ENCODE measurements at regions not wholly inside any gene's neighbourhood (a gene's known extent, or its start where the extent isn't known, plus 50 kb on each side); places are given as distances from the start of the nearest gene placed in this dataset.

DNA sequence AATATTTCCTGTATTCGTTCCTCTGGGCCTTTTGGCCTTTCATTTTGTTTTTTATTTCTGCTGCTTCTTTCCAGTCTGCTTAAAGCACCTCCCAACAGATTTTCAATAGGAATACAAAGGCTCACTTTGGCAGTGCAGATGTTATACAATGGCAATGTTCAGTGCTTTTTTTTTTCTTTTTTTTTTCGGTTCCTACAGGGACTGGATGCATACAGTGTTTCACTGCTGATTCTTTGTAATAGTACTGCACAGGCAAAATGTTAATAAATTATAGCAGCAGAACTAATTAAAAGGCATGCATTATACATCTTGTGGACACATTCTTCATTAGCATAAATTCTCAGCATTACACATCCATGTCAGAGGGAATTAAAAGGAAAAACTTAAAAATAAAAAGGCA lies 356.6 kb upstream of the C9orf72 start:
- Mint-ChIP-seq H3K27ac (no peak overlapping the region), H3K4me3 (no peak overlapping the region), H3K4me1 (peaks cover 13% of the 10 kb centered on the region), H3K27me3 (ENCODE audit: insufficient read depth, low read depth) (no peaks in the 10 kb centered on the region), H3K36me3 (no peaks in the 10 kb centered on the region), H3K9me3 (no peaks in the 10 kb centered on the region)
- Histone ChIP-seq H3K79me2 (ENCODE audit: low read depth) (no peaks in the 10 kb centered on the region), H3K27me3 (no peaks in the 10 kb centered on the region), H2AFZ (replicated peaks) (no peak overlapping the region), H3K9me3 (ENCODE audit: low read depth) (no peaks in the 10 kb centered on the region), H3K9ac (no peak overlapping the region), H3K36me3 (no peaks in the 10 kb centered on the region), H3K4me2 (no peak overlapping the region), H3K27ac (no peak overlapping the region), H3F3A (ENCODE audit: low read depth) (no peaks in the 10 kb centered on the region), H3K4me1 (peaks cover 9% of the 10 kb centered on the region), H4K20me1 (ENCODE audit: low read depth) (no peaks in the 10 kb centered on the region), H3K4me3 (no peak overlapping the region)
- TF ChIP-seq, protein P1, sequence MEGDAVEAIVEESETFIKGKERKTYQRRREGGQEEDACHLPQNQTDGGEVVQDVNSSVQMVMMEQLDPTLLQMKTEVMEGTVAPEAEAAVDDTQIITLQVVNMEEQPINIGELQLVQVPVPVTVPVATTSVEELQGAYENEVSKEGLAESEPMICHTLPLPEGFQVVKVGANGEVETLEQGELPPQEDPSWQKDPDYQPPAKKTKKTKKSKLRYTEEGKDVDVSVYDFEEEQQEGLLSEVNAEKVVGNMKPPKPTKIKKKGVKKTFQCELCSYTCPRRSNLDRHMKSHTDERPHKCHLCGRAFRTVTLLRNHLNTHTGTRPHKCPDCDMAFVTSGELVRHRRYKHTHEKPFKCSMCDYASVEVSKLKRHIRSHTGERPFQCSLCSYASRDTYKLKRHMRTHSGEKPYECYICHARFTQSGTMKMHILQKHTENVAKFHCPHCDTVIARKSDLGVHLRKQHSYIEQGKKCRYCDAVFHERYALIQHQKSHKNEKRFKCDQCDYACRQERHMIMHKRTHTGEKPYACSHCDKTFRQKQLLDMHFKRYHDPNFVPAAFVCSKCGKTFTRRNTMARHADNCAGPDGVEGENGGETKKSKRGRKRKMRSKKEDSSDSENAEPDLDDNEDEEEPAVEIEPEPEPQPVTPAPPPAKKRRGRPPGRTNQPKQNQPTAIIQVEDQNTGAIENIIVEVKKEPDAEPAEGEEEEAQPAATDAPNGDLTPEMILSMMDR (IDR thresholded peaks at IDR 0.05) = no peak
- TF ChIP-seq EZH2phosphoT487 (IDR thresholded peaks at IDR 0.05) (no peak), EZH2 (IDR thresholded peaks at IDR 0.05) (no peak)
- no peak for DNase-seq (ENCODE audit: low spot score)

DNA sequence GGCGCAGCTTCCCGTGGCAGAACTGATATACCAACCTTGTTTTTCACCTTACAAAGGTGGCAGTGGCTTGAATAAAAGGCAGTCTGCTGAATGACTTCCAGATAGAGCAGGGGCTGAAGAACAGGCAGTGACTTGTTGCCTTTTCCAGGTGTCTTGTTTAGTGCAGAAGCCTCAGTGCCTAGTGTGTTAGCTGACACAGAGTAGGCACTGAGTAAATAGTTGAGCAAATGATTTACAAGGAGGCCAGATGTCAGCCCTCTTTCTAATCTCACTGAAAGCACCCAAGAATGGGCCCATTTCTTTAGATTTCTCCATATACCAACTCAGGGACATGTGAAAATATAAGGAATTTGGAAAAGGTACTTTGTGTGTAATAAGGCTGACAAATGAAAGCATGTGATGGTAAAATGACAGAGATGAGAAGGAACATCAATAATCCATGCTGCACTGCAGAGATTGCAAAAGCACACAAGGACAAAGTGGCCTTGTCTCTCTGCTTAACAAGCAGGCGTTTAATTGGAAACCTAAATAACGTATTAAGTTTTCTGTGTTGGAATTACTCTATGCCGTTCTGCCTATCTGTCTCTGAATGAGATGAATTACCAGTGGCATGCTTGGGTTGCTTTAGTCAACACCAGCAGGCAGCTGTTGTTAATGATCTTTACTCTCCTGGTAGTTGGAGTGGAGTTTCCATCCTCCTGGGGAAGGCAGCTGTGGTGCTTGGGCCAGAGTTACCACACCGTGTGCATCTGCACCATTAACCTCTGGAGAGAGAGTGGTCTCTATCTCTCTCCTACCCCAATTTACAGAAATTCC lies 360.1 kb upstream of the C9orf72 start:
- no peak overlapping the region for H3K4me2 ChIP-seq
- Mint-ChIP-seq H3K4me3 (no peak overlapping the region), H3K4me1 (peaks cover 10% of the 10 kb centered on the region), H3K27ac (no peak overlapping the region), H3K27me3 (ENCODE audit: insufficient read depth, low read depth) (no peaks in the 10 kb centered on the region), H3K9me3 (no peaks in the 10 kb centered on the region), H3K36me3 (no peaks in the 10 kb centered on the region)
- no peak for TF ChIP-seq EZH2 (IDR thresholded peaks at IDR 0.05)
- TF ChIP-seq EZH2phosphoT487 (IDR thresholded peaks at IDR 0.05) = no peak
- TF ChIP-seq, protein P1 (IDR thresholded peaks at IDR 0.05) = no peak
- H3K9ac ChIP-seq = no peak overlapping the region
- H3F3A ChIP-seq (ENCODE audit: low read depth) = no peaks in the 10 kb centered on the region
- no peak overlapping the region for H3K4me3 ChIP-seq
- H4K20me1 ChIP-seq (ENCODE audit: low read depth) = no peaks in the 10 kb centered on the region
- peak overlapping the region; percentile 14 for H2AFZ ChIP-seq (replicated peaks)
- no peaks in the 10 kb centered on the region for H3K36me3 ChIP-seq
- peak; percentile 15 for DNase-seq (ENCODE audit: low spot score)
- H3K4me1 ChIP-seq = peaks cover 9% of the 10 kb centered on the region
- no peaks in the 10 kb centered on the region for H3K79me2 ChIP-seq (ENCODE audit: low read depth)
- H3K27me3 ChIP-seq = no peaks in the 10 kb centered on the region
- no peaks in the 10 kb centered on the region for H3K9me3 ChIP-seq (ENCODE audit: low read depth)
- H3K27ac ChIP-seq = no peak overlapping the region

DNA sequence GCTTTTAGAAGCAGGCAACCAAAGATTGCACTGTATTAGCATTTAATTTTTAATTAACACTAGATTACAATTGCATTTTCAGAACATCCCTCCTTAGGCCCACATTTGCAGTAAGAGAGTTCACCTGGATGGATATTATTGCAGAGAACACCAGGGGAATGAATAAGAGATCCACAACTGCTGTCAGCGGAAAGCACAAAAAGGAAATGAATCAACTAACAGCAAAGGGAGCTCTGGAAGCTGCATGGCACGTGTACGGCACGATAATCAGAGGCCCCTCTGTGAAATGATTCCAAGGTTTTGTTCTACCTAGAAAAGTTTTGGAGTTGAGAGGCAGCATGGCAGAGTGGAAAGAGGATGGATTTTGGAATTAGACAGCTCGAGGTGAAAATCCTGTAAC lies 361.2 kb upstream of the C9orf72 start:
- Histone ChIP-seq H3K79me2 (ENCODE audit: low read depth) (no peaks in the 10 kb centered on the region), H3K4me3 (no peak overlapping the region), H3K27ac (no peak overlapping the region), H3K36me3 (no peaks in the 10 kb centered on the region), H3F3A (ENCODE audit: low read depth) (no peaks in the 10 kb centered on the region), H3K9me3 (ENCODE audit: low read depth) (no peaks in the 10 kb centered on the region), H3K9ac (no peak overlapping the region), H4K20me1 (ENCODE audit: low read depth) (no peaks in the 10 kb centered on the region), H2AFZ (replicated peaks) (peak overlapping the region; percentile 6), H3K27me3 (no peaks in the 10 kb centered on the region), H3K4me1 (peaks cover 11% of the 10 kb centered on the region), H3K4me2 (no peak overlapping the region)
- H3K9me3 Mint-ChIP-seq = no peaks in the 10 kb centered on the region
- peaks cover 10% of the 10 kb centered on the region for H3K4me1 Mint-ChIP-seq
- DNase-seq (ENCODE audit: low spot score) = no peak
- H3K36me3 Mint-ChIP-seq = no peaks in the 10 kb centered on the region
- H3K27ac Mint-ChIP-seq = no peak overlapping the region
- TF ChIP-seq EZH2phosphoT487 (IDR thresholded peaks at IDR 0.05) (no peak), EZH2 (IDR thresholded peaks at IDR 0.05) (no peak)
- TF ChIP-seq, protein P1 (IDR thresholded peaks at IDR 0.05) = no peak
- H3K27me3 Mint-ChIP-seq (ENCODE audit: insufficient read depth, low read depth) = no peaks in the 10 kb centered on the region
- H3K4me3 Mint-ChIP-seq = no peak overlapping the region

All from neural progenitor cell (in vitro differentiated cells).